Fibroblast of lung (primary cell): ENCODE measurements at regions not wholly inside any gene's neighbourhood (a gene's known extent, or its start where the extent isn't known, plus 50 kb on each side); places are given as distances from the start of the nearest gene placed in this dataset.

Experiments used
- DNase-seq, 2 donors: peaks; one replicate each; pipeline versions ENCODE4 v3.0.0 to v3.0.0-alpha.2; 2010; ENCODE audit warnings: low read depth in 2 of 2
- H2AFZ ChIP-seq: 2 replicates; pipeline ENCODE4 v1.5.1; 2012; ENCODE audit warnings: low read length, control low read depth, inconsistent platforms
- H3K27ac ChIP-seq: 2 replicates; pipeline ENCODE4 v1.5.1; 2011; ENCODE audit warnings: low read length, control low read depth; ENCODE audit not compliant: insufficient read depth
- H3K27me3 ChIP-seq: 2 replicates; pipeline ENCODE4 v1.5.1; 2011; ENCODE audit warnings: mild to moderate bottlenecking, low read length; ENCODE audit not compliant: control insufficient read depth, insufficient read depth
- H3K36me3 ChIP-seq: 2 replicates; pipeline ENCODE4 v1.5.1; 2011; ENCODE audit warnings: low read length; ENCODE audit not compliant: control insufficient read depth, insufficient read depth
- H3K4me1 ChIP-seq: 2 replicates; pipeline ENCODE4 v1.5.1; 2011; ENCODE audit warnings: low read length; ENCODE audit not compliant: control insufficient read depth, insufficient read depth; ENCODE audit errors: extremely low read depth
- H3K4me2 ChIP-seq: 2 replicates; pipeline ENCODE4 v1.5.1; 2011; ENCODE audit warnings: low read length, control low read depth; ENCODE audit not compliant: insufficient read depth; ENCODE audit errors: extremely low read depth
- H3K4me3 ChIP-seq, 4 experiments: fragments of 200-600 bp in 1 of 4; sonication (generic) in 1 of 4; replicated peaks in 1 of 4; 2 replicates each; pipeline ENCODE4 v1.5.1; 2011 to 2016; ENCODE audit warnings: low read length in 4 of 4, low read depth in 3 of 4, mild to moderate bottlenecking in 3 of 4, control low read depth in 2 of 4, inconsistent platforms in 1 of 4, mixed read lengths in 1 of 4; ENCODE audit not compliant: insufficient read depth in 1 of 4; ENCODE audit errors: control extremely low read depth in 1 of 4
- H3K79me2 ChIP-seq: 2 replicates; pipeline ENCODE4 v1.5.1; 2012; ENCODE audit warnings: mild to moderate bottlenecking, low read length, inconsistent platforms; ENCODE audit not compliant: control insufficient read depth, insufficient read depth
- H3K9ac ChIP-seq: 2 replicates; pipeline ENCODE4 v1.5.1; 2011; ENCODE audit warnings: mild to moderate bottlenecking, low read length, control low read depth; ENCODE audit not compliant: insufficient read depth
- H3K9me3 ChIP-seq: 2 replicates; pipeline ENCODE4 v1.5.1; 2012; ENCODE audit warnings: low read depth, low read length; ENCODE audit not compliant: control insufficient read depth, insufficient read depth
- H4K20me1 ChIP-seq: 2 replicates; pipeline ENCODE4 v1.5.1; 2011; ENCODE audit warnings: low read length; ENCODE audit not compliant: control insufficient read depth, insufficient read depth; ENCODE audit errors: extremely low read depth
- CTCF ChIP-seq, 2 donors: IDR thresholded peaks in 1 of 2; conservative IDR thresholded peaks in 1 of 2; 1 replicate in 1 of 2; 2 replicates in 1 of 2; pipeline ENCODE4 v1.5.1; 2011 to 2012; ENCODE audit warnings: low read length in 2 of 2, control low read depth in 1 of 2, inconsistent platforms in 1 of 2, low read depth in 1 of 2, mild to moderate bottlenecking in 1 of 2
- EZH2 ChIP-seq: IDR thresholded peaks from 2 replicates; pipeline ENCODE4 v1.5.1; 2012; ENCODE audit warnings: low read length, control low read depth, mild to moderate bottlenecking; ENCODE audit errors: missing control alignments

- Histone ChIP-seq H3K4me2 (no peak overlapping the region), H3K4me3 (no peak overlapping the region), H3K36me3 (no peaks in the 10 kb centered on the region), H2AFZ (no peak overlapping the region), H3K27me3 (no peaks in the 10 kb centered on the region), H3K9ac (no peak overlapping the region), H3K27ac (no peak overlapping the region), H4K20me1 (no peaks in the 10 kb centered on the region), H3K79me2 (no peaks in the 10 kb centered on the region), H3K4me1 (no peaks in the 10 kb centered on the region), H3K9me3 (no peaks in the 10 kb centered on the region)
- no peak for DNase-seq
- TF ChIP-seq EZH2 (no peak), CTCF (conservative IDR thresholded peaks at IDR 0.05 in 1 of 2, IDR thresholded peaks at IDR 0.05 in 1 of 2; ENCODE audit: low read depth in 1 of 2, low read length in 2 of 2) (no peak)
Observed at GRCh38 chr4:85233516-85233915, 241.4 kb upstream of the ARHGAP24 start.

- Histone ChIP-seq H3K79me2 (no peaks in the 10 kb centered on the region), H3K27me3 (no peaks in the 10 kb centered on the region), H3K9ac (no peak overlapping the region), H3K9me3 (no peaks in the 10 kb centered on the region), H4K20me1 (no peaks in the 10 kb centered on the region), H3K27ac (no peak overlapping the region), H3K4me3 (no peak overlapping the region), H3K36me3 (no peaks in the 10 kb centered on the region), H3K4me1 (no peaks in the 10 kb centered on the region), H2AFZ (no peak overlapping the region), H3K4me2 (no peak overlapping the region)
- DNase-seq: no peak
- TF ChIP-seq EZH2: no peak
- TF ChIP-seq CTCF (conservative IDR thresholded peaks at IDR 0.05 in 1 of 2, IDR thresholded peaks at IDR 0.05 in 1 of 2; ENCODE audit: low read depth in 1 of 2, low read length in 2 of 2): no peak
Observed at GRCh38 chr4:85243857-85244256, 231.1 kb upstream of the ARHGAP24 start.

- no peaks in the 10 kb centered on the region for H3K36me3 ChIP-seq
- H3K4me2 ChIP-seq: no peak overlapping the region
- no peak overlapping the region for H3K9ac ChIP-seq
- no peaks in the 10 kb centered on the region for H3K9me3 ChIP-seq
- H3K79me2 ChIP-seq: no peaks in the 10 kb centered on the region
- no peak overlapping the region for H3K27ac ChIP-seq
- no peak overlapping the region for H3K4me3 ChIP-seq
- H4K20me1 ChIP-seq: no peaks in the 10 kb centered on the region
- no peak overlapping the region for H2AFZ ChIP-seq
- H3K4me1 ChIP-seq: no peaks in the 10 kb centered on the region
- no peaks in the 10 kb centered on the region for H3K27me3 ChIP-seq
- no peak for DNase-seq
- TF ChIP-seq CTCF (conservative IDR thresholded peaks at IDR 0.05 in 1 of 2, IDR thresholded peaks at IDR 0.05 in 1 of 2; ENCODE audit: low read depth in 1 of 2, low read length in 2 of 2): no peak
- TF ChIP-seq EZH2: no peak
Observed at GRCh38 chr4:85244638-85245037, 230.3 kb upstream of the ARHGAP24 start.
